ENCODE measurements at regions not wholly inside any gene's neighbourhood (a gene's known extent, or its start where the extent isn't known, plus 50 kb on each side); places are given as distances from the start of the nearest gene placed in this dataset.

GRCh38 chr3:1468145-1468544 is 375.3 kb downstream of the CNTN6 start:
- Histone ChIP-seq H3K4me1 (ENCODE audit: insufficient read depth, low read length, poor library complexity, severe bottlenecking) (no peaks in the 10 kb centered on the region), H2AFZ (ENCODE audit: low read length) (no peak overlapping the region), H3K9ac (ENCODE audit: low read depth, low read length, poor library complexity, severe bottlenecking) (no peak overlapping the region), H3K79me2 (ENCODE audit: insufficient read depth, low read length) (no peaks in the 10 kb centered on the region), H3K36me3 (ENCODE audit: insufficient read depth, low read length) (no peaks in the 10 kb centered on the region), H3K4me3 (ENCODE audit: low read length, poor library complexity, severe bottlenecking) (no peak overlapping the region), H3K9me3 (ENCODE audit: insufficient read depth, low read depth, low read length) (0 out of 2 replicates have a peak, but pooled peaks cover 3% of the 10 kb centered on the region), H4K20me1 (ENCODE audit: insufficient read depth, low read length, poor library complexity, severe bottlenecking) (no peaks in the 10 kb centered on the region), H3K9me2 (replicated peaks; ENCODE audit: low read depth, low read length) (no peaks in the 10 kb centered on the region), H3K27me3 (ENCODE audit: insufficient read depth, low read length, poor library complexity, severe bottlenecking) (no peaks in the 10 kb centered on the region), H3F3A (ENCODE audit: low read depth) (no peaks in the 10 kb centered on the region), H3K4me2 (ENCODE audit: low read depth, low read length, poor library complexity, severe bottlenecking) (no peak overlapping the region)
- TF ChIP-seq EZH2phosphoT487 (IDR thresholded peaks at IDR 0.05; ENCODE audit: borderline replicate concordance) (no peak), CTCF (conservative IDR thresholded peaks at IDR 0.05; ENCODE audit: low read length) (no peak)

GRCh38 chr3:1469248-1469647 is 376.4 kb downstream of the CNTN6 start:
- no peaks in the 10 kb centered on the region for H3F3A ChIP-seq (ENCODE audit: low read depth)

GRCh38 chr3:1469687-1470086 is 376.9 kb downstream of the CNTN6 start:
- Histone ChIP-seq H3K9ac (ENCODE audit: low read depth, low read length, poor library complexity, severe bottlenecking) (no peak overlapping the region), H3K4me3 (ENCODE audit: low read length, poor library complexity, severe bottlenecking) (no peak overlapping the region), H3K79me2 (ENCODE audit: insufficient read depth, low read length) (no peaks in the 10 kb centered on the region), H3K9me2 (replicated peaks; ENCODE audit: low read depth, low read length) (no peaks in the 10 kb centered on the region), H3K4me2 (ENCODE audit: low read depth, low read length, poor library complexity, severe bottlenecking) (no peak overlapping the region), H3K4me1 (ENCODE audit: insufficient read depth, low read length, poor library complexity, severe bottlenecking) (no peaks in the 10 kb centered on the region), H3K36me3 (ENCODE audit: insufficient read depth, low read length) (no peaks in the 10 kb centered on the region), H2AFZ (ENCODE audit: low read length) (no peak overlapping the region), H4K20me1 (ENCODE audit: insufficient read depth, low read length, poor library complexity, severe bottlenecking) (no peaks in the 10 kb centered on the region), H3K9me3 (ENCODE audit: insufficient read depth, low read depth, low read length) (0 out of 2 replicates have a peak, but pooled peaks cover 3% of the 10 kb centered on the region), H3F3A (ENCODE audit: low read depth) (no peaks in the 10 kb centered on the region), H3K27me3 (ENCODE audit: insufficient read depth, low read length, poor library complexity, severe bottlenecking) (no peaks in the 10 kb centered on the region)
- TF ChIP-seq EZH2phosphoT487 (IDR thresholded peaks at IDR 0.05; ENCODE audit: borderline replicate concordance) (no peak), CTCF (conservative IDR thresholded peaks at IDR 0.05; ENCODE audit: low read length) (no peak)

More at GRCh38 chr3:1469248-1469647, 376.4 kb downstream of the CNTN6 start:
- no peak overlapping the region for H3K9ac ChIP-seq (ENCODE audit: low read depth, low read length, poor library complexity, severe bottlenecking)
- no peaks in the 10 kb centered on the region for H3K79me2 ChIP-seq (ENCODE audit: insufficient read depth, low read length)
- H3K4me3 ChIP-seq (ENCODE audit: low read length, poor library complexity, severe bottlenecking): no peak overlapping the region
- no peak overlapping the region for H2AFZ ChIP-seq (ENCODE audit: low read length)
- TF ChIP-seq EZH2phosphoT487 (IDR thresholded peaks at IDR 0.05; ENCODE audit: borderline replicate concordance): no peak
- no peak for TF ChIP-seq CTCF (conservative IDR thresholded peaks at IDR 0.05; ENCODE audit: low read length)
- no peaks in the 10 kb centered on the region for H3K27me3 ChIP-seq (ENCODE audit: insufficient read depth, low read length, poor library complexity, severe bottlenecking)
- H4K20me1 ChIP-seq (ENCODE audit: insufficient read depth, low read length, poor library complexity, severe bottlenecking): no peaks in the 10 kb centered on the region
- H3K9me3 ChIP-seq (ENCODE audit: insufficient read depth, low read depth, low read length): 0 out of 2 replicates have a peak, but pooled peaks cover 3% of the 10 kb centered on the region
- H3K4me1 ChIP-seq (ENCODE audit: insufficient read depth, low read length, poor library complexity, severe bottlenecking): no peaks in the 10 kb centered on the region
- H3K4me2 ChIP-seq (ENCODE audit: low read depth, low read length, poor library complexity, severe bottlenecking): no peak overlapping the region
- no peaks in the 10 kb centered on the region for H3K36me3 ChIP-seq (ENCODE audit: insufficient read depth, low read length)
- H3K9me2 ChIP-seq (replicated peaks; ENCODE audit: low read depth, low read length): no peaks in the 10 kb centered on the region

Measured in Loucy (cell line).